Retinal pigment epithelial cell (primary cell): ENCODE measurements at regions not wholly inside any gene's neighbourhood (a gene's known extent, or its start where the extent isn't known, plus 50 kb on each side); places are given as distances from the start of the nearest gene placed in this dataset.

ENCODE experiments used
- DNase-seq: peaks from one replicate; pipeline ENCODE4 v3.0.0-alpha.2; 2010; ENCODE audit warnings: low read depth
- H3K4me3 ChIP-seq: 2 replicates; pipeline ENCODE4 v1.5.1; 2011; ENCODE audit warnings: mild to moderate bottlenecking, low read length, control low read depth, moderate library complexity
- CTCF ChIP-seq: conservative IDR thresholded peaks from 2 replicates; pipeline ENCODE4 v1.5.1; 2011; ENCODE audit warnings: low read depth, low read length, control low read depth, inconsistent platforms

GRCh38 chr15:69626095-69627066 is 173.8 kb downstream of the RPLP1 start:
- DNase-seq = no peak
- no peak for TF ChIP-seq CTCF
- H3K4me3 ChIP-seq = no peak overlapping the region

- no peak for DNase-seq
- H3K4me3 ChIP-seq = no peak overlapping the region
- TF ChIP-seq CTCF = no peak
Observed at GRCh38 chr15:69627548-69628158, 175.0 kb downstream of the RPLP1 start.

GRCh38 chr15:69628256-69629093 is 175.9 kb downstream of the RPLP1 start:
- H3K4me3 ChIP-seq = no peak overlapping the region
- no peak for TF ChIP-seq CTCF
- DNase-seq = no peak

- H3K4me3 ChIP-seq = no peak overlapping the region
Observed at GRCh38 chr15:69629631-69630161, 177.1 kb downstream of the RPLP1 start.

DNA sequence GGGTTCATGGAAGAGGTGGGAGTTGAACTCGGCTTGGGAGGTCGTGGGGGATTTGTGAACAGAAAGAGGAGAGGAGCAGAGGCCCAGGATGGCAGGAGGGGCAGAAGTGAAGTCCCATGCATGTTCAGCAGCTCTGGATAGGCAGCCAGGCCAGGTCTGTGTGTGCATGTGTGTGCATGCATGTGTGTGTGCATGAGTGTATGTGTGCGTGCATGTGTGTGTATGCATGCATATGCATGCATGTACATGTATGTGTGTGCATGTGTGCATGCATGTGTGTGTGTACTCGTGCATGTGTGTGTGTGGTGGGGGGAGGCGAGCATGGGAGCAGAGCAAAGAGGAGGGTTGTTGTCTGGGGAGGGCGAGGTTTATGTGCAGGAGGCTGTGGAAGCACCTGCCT is 178.4 kb downstream of the RPLP1 start:
- DNase-seq = no peak
- no peak for TF ChIP-seq CTCF
- H3K4me3 ChIP-seq = no peak overlapping the region

More at GRCh38 chr15:69629631-69630161, 177.1 kb downstream of the RPLP1 start:
- no peak for DNase-seq
- no peak for TF ChIP-seq CTCF

- no peak for DNase-seq
- no peak overlapping the region for H3K4me3 ChIP-seq
- no peak for TF ChIP-seq CTCF
Observed at GRCh38 chr15:69631978-69632377, 179.4 kb downstream of the RPLP1 start.
